CD14-positive monocyte (primary cell): ENCODE measurements at regions not wholly inside any gene's neighbourhood (a gene's known extent, or its start where the extent isn't known, plus 50 kb on each side); places are given as distances from the start of the nearest gene placed in this dataset.

ENCODE experiments used
- DNase-seq, 3 donors: peaks; one replicate each; pipeline ENCODE4 v3.0.0-alpha.2; 2011 to 2022
- H2AFZ ChIP-seq: 2 replicates; pipeline ENCODE4 v1.6.0; 2012; ENCODE audit warnings: mild to moderate bottlenecking, low read depth, low read length, inconsistent platforms; ENCODE audit not compliant: insufficient read depth, poor library complexity, severe bottlenecking
- H3K27ac ChIP-seq, 2 donors: 1 replicate in 1 of 2; 2 replicates in 1 of 2; pipeline ENCODE4 v1.5.1; 2012 to 2013; ENCODE audit warnings: low read length in 2 of 2, control low read depth in 1 of 2, inconsistent platforms in 1 of 2, low read depth in 1 of 2, mild to moderate bottlenecking in 1 of 2
- H3K27me3 ChIP-seq, 2 donors: one replicate each; pipeline versions ENCODE4 v1.6.0 to v1.6.1; 2011 to 2013; ENCODE audit warnings: low read length in 2 of 2; ENCODE audit not compliant: control insufficient read depth in 2 of 2, insufficient read depth in 2 of 2
- H3K36me3 ChIP-seq, 2 donors: replicated peaks in 1 of 2; 1 replicate in 1 of 2; 2 replicates in 1 of 2; pipeline versions ENCODE4 v1.5.1 to v1.6.1; 2012 to 2013; ENCODE audit warnings: low read length in 2 of 2, control low read depth in 1 of 2, inconsistent platforms in 1 of 2, mild to moderate bottlenecking in 1 of 2; ENCODE audit not compliant: insufficient read depth in 2 of 2, control insufficient read depth in 1 of 2
- H3K4me1 ChIP-seq, 2 donors: 1 replicate in 1 of 2; 2 replicates in 1 of 2; pipeline versions ENCODE4 v1.5.1 to v1.6.1; 2012 to 2013; ENCODE audit warnings: low read length in 2 of 2, control low read depth in 1 of 2, inconsistent platforms in 1 of 2, mild to moderate bottlenecking in 1 of 2, moderate library complexity in 1 of 2; ENCODE audit not compliant: insufficient read depth in 2 of 2, control insufficient read depth in 1 of 2
- H3K4me2 ChIP-seq: replicated peaks from 2 replicates; pipeline ENCODE3; 2012; ENCODE audit warnings: low read length, moderate library complexity, mild to moderate bottlenecking; ENCODE audit not compliant: poor library complexity, severe bottlenecking; ENCODE audit errors: extremely low read depth
- H3K4me3 ChIP-seq, 3 experiments: fragments of 200-600 bp in 1 of 3; sonication (generic) in 1 of 3; replicated peaks in 1 of 3; 1 replicate in 2 of 3; 2 replicates in 1 of 3; pipeline ENCODE4 v1.5.1; 2011 to 2013; ENCODE audit warnings: low read length in 3 of 3, mild to moderate bottlenecking in 3 of 3, control low read depth in 2 of 3, low read depth in 2 of 3, inconsistent platforms in 1 of 3, moderate library complexity in 1 of 3
- H3K79me2 ChIP-seq: 2 replicates; pipeline ENCODE4 v1.6.0; 2012; ENCODE audit warnings: mild to moderate bottlenecking, control low read depth, inconsistent platforms, low read length, moderate library complexity; ENCODE audit not compliant: insufficient read depth
- H3K9ac ChIP-seq: 2 replicates; pipeline ENCODE4 v1.6.0; 2017; ENCODE audit warnings: low read length, mild to moderate bottlenecking; ENCODE audit not compliant: insufficient read depth, poor library complexity, severe bottlenecking
- H3K9me3 ChIP-seq, 2 donors: replicated peaks in 1 of 2; 1 replicate in 1 of 2; 2 replicates in 1 of 2; pipeline versions ENCODE4 v1.5.1 to v1.6.1; 2012 to 2013; ENCODE audit warnings: low read length in 2 of 2, control low read depth in 1 of 2; ENCODE audit not compliant: control insufficient read depth in 1 of 2, insufficient read depth in 1 of 2
- H4K20me1 ChIP-seq: 2 replicates; pipeline ENCODE4 v1.6.0; 2012; ENCODE audit warnings: mild to moderate bottlenecking, low read length, control low read depth, moderate library complexity; ENCODE audit not compliant: insufficient read depth
- H3K27ac Mint-ChIP-seq, 7 donors: one replicate each; pipeline ENCODE4 v1.8.0; 2020; ENCODE audit warnings: mild to moderate bottlenecking in 7 of 7, mixed read lengths in 7 of 7, moderate library complexity in 6 of 7, inconsistent platforms in 2 of 7
- H3K27me3 Mint-ChIP-seq, 3 donors: one replicate each; pipeline ENCODE4 v1.8.0; 2021 to 2022; ENCODE audit warnings: low read depth in 3 of 3, mild to moderate bottlenecking in 3 of 3, mixed read lengths in 3 of 3, moderate library complexity in 3 of 3, inconsistent platforms in 1 of 3
- H3K36me3 Mint-ChIP-seq, 2 donors: one replicate each; pipeline ENCODE4 v1.8.0; 2020; ENCODE audit warnings: mixed read lengths in 2 of 2, inconsistent platforms in 1 of 2, mild to moderate bottlenecking in 1 of 2
- H3K4me1 Mint-ChIP-seq: one replicate; pipeline ENCODE4 v1.8.0; 2020; ENCODE audit warnings: mild to moderate bottlenecking, mixed read lengths
- H3K4me3 Mint-ChIP-seq, 2 donors: one replicate each; pipeline ENCODE4 v1.8.0; 2020; ENCODE audit warnings: mild to moderate bottlenecking in 2 of 2, mixed read lengths in 2 of 2, moderate library complexity in 1 of 2
- H3K9me3 Mint-ChIP-seq, 7 donors: one replicate each; pipeline ENCODE4 v1.8.0; 2020 to 2022; ENCODE audit warnings: mixed read lengths in 7 of 7, mild to moderate bottlenecking in 6 of 7, moderate library complexity in 6 of 7, inconsistent platforms in 2 of 7
- WGBS: methylation state at CpG from one replicate; pipeline ENCODE4 v1.1.5; 2013; ENCODE audit warnings: missing lambda C conversion rate; ENCODE audit not compliant: insufficient coverage; 5-methylcytosine and 5-hydroxymethylcytosine counted together
- intact Hi-C, 2 donors: fragments of 100-400 bp; cut with micrococcal nuclease; formaldehyde crosslinking; loops; one replicate each; pipeline versions ENCODE4 v1.15.0 to v1.15.1; 2023
- TF ChIP-seq, protein P1 (sequence below): fragments of 200-600 bp; IDR thresholded peaks from one replicate; pipeline ENCODE4 v1.8.0; 2022; ENCODE audit warnings: antibody characterized with exemption, mild to moderate bottlenecking

DNA sequence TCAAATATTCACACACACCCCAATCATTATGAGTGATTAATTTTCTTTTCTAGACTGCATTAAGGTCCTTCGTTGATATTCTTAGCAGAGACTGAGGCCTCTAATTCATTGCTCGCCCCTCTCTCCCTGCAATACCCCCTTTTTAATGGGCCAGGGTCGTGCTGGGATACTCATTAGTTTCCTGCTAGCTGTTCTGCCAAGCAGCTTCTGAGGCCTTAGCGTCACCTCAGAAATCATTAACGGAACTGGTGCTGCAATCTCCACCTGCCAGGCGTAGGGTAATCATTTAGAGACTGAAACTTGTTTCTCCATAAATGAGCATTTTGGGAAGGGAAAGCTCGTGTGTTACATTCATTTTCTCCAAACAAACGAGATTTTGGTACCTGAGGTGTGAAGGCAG lies 1054.7 kb downstream of the GALC start:
- Histone ChIP-seq H3K9me3 (peaks cover 0 to 3% of the 10 kb centered on the region in 2 donors), H3K79me2 (no peaks in the 10 kb centered on the region), H4K20me1 (no peaks in the 10 kb centered on the region), H2AFZ (no peak overlapping the region), H3K4me3 (no peak overlapping the region), H3K9ac (no peak overlapping the region), H3K27me3 (no peaks in the 10 kb centered on the region), H3K4me2 (no peak overlapping the region), H3K36me3 (no peaks in the 10 kb centered on the region), H3K27ac (no peak overlapping the region), H3K4me1 (no peaks in the 10 kb centered on the region)
- peaks cover 0 to 8% (median 3%) of the 10 kb centered on the region in 7 donors for H3K9me3 Mint-ChIP-seq
- WGBS: 68% methylated on average over 3 of the region's 8 CpGs
- peaks cover 0 to 2% (median 0%) of the 10 kb centered on the region in 3 donors for H3K27me3 Mint-ChIP-seq
- TF ChIP-seq, protein P1, sequence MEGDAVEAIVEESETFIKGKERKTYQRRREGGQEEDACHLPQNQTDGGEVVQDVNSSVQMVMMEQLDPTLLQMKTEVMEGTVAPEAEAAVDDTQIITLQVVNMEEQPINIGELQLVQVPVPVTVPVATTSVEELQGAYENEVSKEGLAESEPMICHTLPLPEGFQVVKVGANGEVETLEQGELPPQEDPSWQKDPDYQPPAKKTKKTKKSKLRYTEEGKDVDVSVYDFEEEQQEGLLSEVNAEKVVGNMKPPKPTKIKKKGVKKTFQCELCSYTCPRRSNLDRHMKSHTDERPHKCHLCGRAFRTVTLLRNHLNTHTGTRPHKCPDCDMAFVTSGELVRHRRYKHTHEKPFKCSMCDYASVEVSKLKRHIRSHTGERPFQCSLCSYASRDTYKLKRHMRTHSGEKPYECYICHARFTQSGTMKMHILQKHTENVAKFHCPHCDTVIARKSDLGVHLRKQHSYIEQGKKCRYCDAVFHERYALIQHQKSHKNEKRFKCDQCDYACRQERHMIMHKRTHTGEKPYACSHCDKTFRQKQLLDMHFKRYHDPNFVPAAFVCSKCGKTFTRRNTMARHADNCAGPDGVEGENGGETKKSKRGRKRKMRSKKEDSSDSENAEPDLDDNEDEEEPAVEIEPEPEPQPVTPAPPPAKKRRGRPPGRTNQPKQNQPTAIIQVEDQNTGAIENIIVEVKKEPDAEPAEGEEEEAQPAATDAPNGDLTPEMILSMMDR: no peak
- no peak overlapping the region for H3K27ac Mint-ChIP-seq
- no peaks in the 10 kb centered on the region for H3K36me3 Mint-ChIP-seq
- DNase-seq: no peak
- intact Hi-C loops: no loop called here
- no peak overlapping the region for H3K4me3 Mint-ChIP-seq
- no peaks in the 10 kb centered on the region for H3K4me1 Mint-ChIP-seq

DNA sequence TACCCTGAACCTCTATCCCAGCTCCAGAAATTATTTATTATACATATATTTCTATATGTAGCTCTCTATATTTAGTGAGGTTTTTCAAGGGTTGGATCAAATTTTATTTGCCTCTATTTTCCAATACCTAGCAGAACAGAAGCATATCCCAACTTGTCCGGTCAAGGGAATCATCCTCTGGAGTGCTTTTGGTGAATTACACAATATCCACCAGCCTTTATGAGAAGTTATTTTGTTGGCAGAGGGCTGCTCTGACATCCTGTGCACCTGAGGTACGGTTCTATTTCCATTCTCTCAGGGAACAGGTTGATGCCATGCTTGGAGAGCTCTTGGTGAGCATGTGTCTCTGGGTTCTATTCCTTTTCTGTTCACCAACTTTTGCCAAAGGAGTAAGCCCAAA lies 1056.4 kb downstream of the GALC start:
- DNase-seq: no peak
- intact Hi-C loops: no loop called here
- H2AFZ ChIP-seq: no peak overlapping the region
- peaks cover 0 to 3% of the 10 kb centered on the region in 2 donors for H3K9me3 ChIP-seq
- no peak overlapping the region for H3K4me2 ChIP-seq
- H4K20me1 ChIP-seq: no peaks in the 10 kb centered on the region
- Mint-ChIP-seq H3K27me3 (peaks cover 0 to 2% (median 0%) of the 10 kb centered on the region in 3 donors), H3K4me3 (no peak overlapping the region), H3K27ac (no peak overlapping the region), H3K9me3 (peaks cover 0 to 11% (median 3%) of the 10 kb centered on the region in 7 donors), H3K4me1 (no peaks in the 10 kb centered on the region), H3K36me3 (no peaks in the 10 kb centered on the region)
- TF ChIP-seq, protein P1: no peak
- H3K27ac ChIP-seq: no peak overlapping the region
- H3K27me3 ChIP-seq: no peaks in the 10 kb centered on the region
- no peaks in the 10 kb centered on the region for H3K79me2 ChIP-seq
- no peaks in the 10 kb centered on the region for H3K4me1 ChIP-seq
- no peak overlapping the region for H3K4me3 ChIP-seq
- no peak overlapping the region for H3K9ac ChIP-seq
- WGBS: no CpG with 5 or more reads among the region's 2 CpGs
- H3K36me3 ChIP-seq: no peaks in the 10 kb centered on the region
